IMR-90 (cell line): ENCODE measurements at regions not wholly inside any gene's neighbourhood (a gene's known extent, or its start where the extent isn't known, plus 50 kb on each side); places are given as distances from the start of the nearest gene placed in this dataset.

Experiments used
- ATAC-seq: fragments of 200-7000 bp; cut with Tn5 transposase; 2 replicates; pipeline ENCODE4 v1.9.1; 2020; ENCODE audit warnings: low read depth, mild to moderate bottlenecking, moderate library complexity
- BruUV-seq: library from RNA; stranded (reverse); fragments of 400-500 nt; replicated peaks from 2 replicates; lab custom pipeline; 2021; lab: Mats Ljungman, UMichigan
- CTCF ChIA-PET: fragments of 300-600 bp; formaldehyde crosslinking; extraction: SDS; loops from one replicate; lab custom pipeline; 2021; ENCODE audit warnings: antibody characterized with exemption; lab: Yijun Ruan, JAX
- POLR2A ChIA-PET: fragments of 300-600 bp; sonication (Branson Sonifier 250); formaldehyde crosslinking; loops from one replicate; lab custom pipeline; 2022; ENCODE audit warnings: antibody characterized with exemption; ENCODE audit not compliant: unreplicated experiment; lab: Charles Lee
- DNase-seq: peaks from one replicate; pipeline ENCODE4 v3.0.0; 2013
- H2AFZ ChIP-seq: replicated peaks from 2 replicates; pipeline ENCODE3; 2013; ENCODE audit warnings: low read length, mild to moderate bottlenecking; ENCODE audit not compliant: poor library complexity
- H2AK5ac ChIP-seq: 2 replicates; pipeline ENCODE4 v1.6.1; 2013; ENCODE audit warnings: low read depth, low read length, inconsistent platforms
- H2AK9ac ChIP-seq: replicated peaks from 2 replicates; pipeline ENCODE3; 2013; ENCODE audit warnings: mild to moderate bottlenecking, low read depth, low read length, moderate library complexity; ENCODE audit not compliant: poor library complexity
- H2BK120ac ChIP-seq: 2 replicates; pipeline ENCODE4 v1.6.1; 2013; ENCODE audit warnings: low read depth, low read length, inconsistent platforms
- H2BK15ac ChIP-seq: 3 replicates; pipeline ENCODE4 v1.6.1; 2013; ENCODE audit warnings: low read depth, low read length, inconsistent platforms
- H2BK20ac ChIP-seq: 2 replicates; pipeline ENCODE4 v1.6.1; 2013; ENCODE audit warnings: low read depth, mild to moderate bottlenecking, inconsistent platforms, low read length, moderate library complexity
- H2BK5ac ChIP-seq: 2 replicates; pipeline ENCODE4 v1.6.1; 2013; ENCODE audit warnings: mild to moderate bottlenecking, low read depth, low read length, inconsistent platforms; ENCODE audit not compliant: poor library complexity, severe bottlenecking
- H3K14ac ChIP-seq: replicated peaks from 2 replicates; pipeline ENCODE4 v1.6.1; 2013; ENCODE audit warnings: low read depth, low read length, inconsistent platforms
- H3K18ac ChIP-seq: 2 replicates; pipeline ENCODE4 v1.6.1; 2013; ENCODE audit warnings: low read depth, low read length, control low read depth
- H3K23ac ChIP-seq: 2 replicates; pipeline ENCODE4 v1.6.1; 2013; ENCODE audit warnings: low read depth, low read length, inconsistent platforms
- H3K27ac ChIP-seq: 2 replicates; pipeline ENCODE4 v1.5.1; 2013; ENCODE audit warnings: mild to moderate bottlenecking, control low read depth, low read length; ENCODE audit not compliant: insufficient read depth
- H3K27me3 ChIP-seq: 2 replicates; pipeline ENCODE4 v1.6.1; 2013; ENCODE audit warnings: low read length; ENCODE audit not compliant: control insufficient read depth, insufficient read depth
- H3K36me3 ChIP-seq: 2 replicates; pipeline ENCODE4 v1.6.1; 2013; ENCODE audit warnings: low read length, mixed read lengths; ENCODE audit not compliant: control insufficient read depth, insufficient read depth
- H3K4ac ChIP-seq: 2 replicates; pipeline ENCODE4 v1.6.1; 2013; ENCODE audit warnings: low read depth, low read length, inconsistent platforms
- H3K4me1 ChIP-seq: 2 replicates; pipeline ENCODE4 v1.6.1; 2013; ENCODE audit warnings: low read length, mixed read lengths; ENCODE audit not compliant: control insufficient read depth, insufficient read depth
- H3K4me2 ChIP-seq: 2 replicates; pipeline ENCODE4 v1.6.1; 2013; ENCODE audit warnings: low read depth, mild to moderate bottlenecking, control low read depth, low read length, moderate library complexity
- H3K4me3 ChIP-seq: 2 replicates; pipeline ENCODE4 v1.5.1; 2013; ENCODE audit warnings: low read depth, mild to moderate bottlenecking, control low read depth, low read length, moderate library complexity; ENCODE audit not compliant: insufficient read depth
- H3K56ac ChIP-seq: 2 replicates; pipeline ENCODE4 v1.6.1; 2013; ENCODE audit warnings: low read length, inconsistent platforms; ENCODE audit not compliant: insufficient read depth; ENCODE audit errors: extremely low read depth
- H3K79me1 ChIP-seq, 2 experiments: 2 replicates each; pipeline ENCODE4 v1.6.1; 2013; ENCODE audit warnings: low read length in 2 of 2, inconsistent platforms in 1 of 2, low read depth in 1 of 2
- H3K9ac ChIP-seq: 2 replicates; pipeline ENCODE4 v1.6.1; 2013; ENCODE audit warnings: low read depth, low read length, control low read depth
- H3K9me1 ChIP-seq: 2 replicates; pipeline ENCODE4 v1.6.1; 2013; ENCODE audit warnings: low read length, inconsistent platforms; ENCODE audit not compliant: insufficient read depth
- H3K9me3 ChIP-seq: 2 replicates; pipeline ENCODE4 v1.6.1; 2013; ENCODE audit warnings: low read length; ENCODE audit not compliant: control insufficient read depth, insufficient read depth
- H4K20me1 ChIP-seq: 2 replicates; pipeline ENCODE4 v1.6.1; 2013; ENCODE audit warnings: low read length, inconsistent platforms; ENCODE audit not compliant: insufficient read depth
- H4K5ac ChIP-seq: 2 replicates; pipeline ENCODE4 v1.6.1; 2013; ENCODE audit warnings: mild to moderate bottlenecking, low read depth, low read length, control low read depth
- H4K8ac ChIP-seq, 2 experiments: 2 replicates each; pipeline ENCODE4 v1.6.1; 2013; ENCODE audit warnings: low read depth in 2 of 2, low read length in 2 of 2, control low read depth in 1 of 2, inconsistent platforms in 1 of 2
- H4K91ac ChIP-seq: 2 replicates; pipeline ENCODE4 v1.6.1; 2013; ENCODE audit warnings: low read depth, low read length, inconsistent platforms; ENCODE audit not compliant: insufficient read depth
- BHLHE40 ChIP-seq: fragments of 150-350 bp; IDR thresholded peaks from 2 replicates; pipeline ENCODE4 v1.6.1; 2016; ENCODE audit warnings: mild to moderate bottlenecking, low read depth, low read length
- CHD1 ChIP-seq: IDR thresholded peaks from 2 replicates; pipeline ENCODE4 v1.6.1; 2012; ENCODE audit warnings: low read depth, low read length, improper control_type of control experiment
- FOS ChIP-seq: fragments of 150-350 bp; IDR thresholded peaks from 2 replicates; pipeline ENCODE4 v1.6.1; 2016; ENCODE audit warnings: low read depth, low read length
- RAD21 ChIP-seq: IDR thresholded peaks from 2 replicates; pipeline ENCODE4 v1.6.1; 2012; ENCODE audit warnings: low read length, improper control_type of control experiment
- RFX5 ChIP-seq: IDR thresholded peaks from 2 replicates; pipeline ENCODE4 v1.8.0; 2012; ENCODE audit warnings: low read depth, mild to moderate bottlenecking, low read length, moderate library complexity
- WGBS, 2 experiments: methylation state at CpG; one replicate each; pipeline versions ENCODE4 v1.1.5 to v1.1.7; 2013; ENCODE audit warnings: missing lambda C conversion rate in 2 of 2; ENCODE audit not compliant: insufficient read length in 1 of 2; ENCODE audit errors: extremely low coverage in 2 of 2; 5-methylcytosine and 5-hydroxymethylcytosine counted together
- dilution Hi-C: fragments of 300-500 bp; cut with HindIII; formaldehyde crosslinking; loops from one replicate; pipeline ENCODE4 v1.14.3; 2018; ENCODE audit warnings: low sequenced_read_pairs; ENCODE audit not compliant: unreplicated experiment
- in situ Hi-C: fragments of 300-500 bp; cut with MboI; formaldehyde crosslinking; loops from 3 replicates; pipeline ENCODE4 v1.14.3; 2019; ENCODE audit warnings: low sequenced_read_pairs, inconsistent platforms, mixed read lengths
- intact Hi-C: fragments of 100-400 bp; cut with micrococcal nuclease; formaldehyde crosslinking; loops from 2 replicates; pipeline ENCODE4 v1.10.0; 2022
- TF ChIP-seq, protein P1 (sequence below): fragments of 150-350 bp; IDR thresholded peaks from 2 replicates; pipeline ENCODE4 v1.6.1; 2017; ENCODE audit warnings: mild to moderate bottlenecking, antibody characterized with exemption, low read length, low read depth
- TF ChIP-seq, protein P2 (sequence below): fragments of 150-350 bp; IDR thresholded peaks from 2 replicates; pipeline ENCODE4 v1.6.1; 2016; ENCODE audit warnings: low read depth, mild to moderate bottlenecking, low read length, moderate library complexity, borderline replicate concordance
- TF ChIP-seq, protein P3 (sequence below): conservative IDR thresholded peaks from 2 replicates; pipeline ENCODE4 v1.5.1; 2012; ENCODE audit warnings: mild to moderate bottlenecking, low read depth, low read length, improper control_type of control experiment

DNA sequence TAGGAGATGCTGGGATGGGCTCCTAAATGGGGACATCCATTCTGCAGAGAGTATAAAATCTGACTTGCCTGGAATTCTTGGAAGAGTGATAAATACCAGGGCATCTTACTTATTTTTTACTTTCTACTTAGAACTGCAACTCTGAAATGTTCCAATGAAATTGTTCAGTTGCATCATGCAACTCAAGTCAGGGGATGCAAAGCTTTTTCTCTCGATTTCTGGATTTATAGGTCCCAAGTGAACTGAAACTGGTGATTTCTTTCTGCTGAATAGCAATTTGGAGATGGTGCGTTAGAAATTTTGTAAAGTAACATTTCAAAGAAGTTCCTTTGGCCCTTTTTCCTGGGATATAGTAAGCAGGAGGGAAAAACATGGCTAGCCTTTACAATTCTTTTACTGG, 238.4 kb upstream of the CD180 start (continued):
- TF ChIP-seq, protein P1, sequence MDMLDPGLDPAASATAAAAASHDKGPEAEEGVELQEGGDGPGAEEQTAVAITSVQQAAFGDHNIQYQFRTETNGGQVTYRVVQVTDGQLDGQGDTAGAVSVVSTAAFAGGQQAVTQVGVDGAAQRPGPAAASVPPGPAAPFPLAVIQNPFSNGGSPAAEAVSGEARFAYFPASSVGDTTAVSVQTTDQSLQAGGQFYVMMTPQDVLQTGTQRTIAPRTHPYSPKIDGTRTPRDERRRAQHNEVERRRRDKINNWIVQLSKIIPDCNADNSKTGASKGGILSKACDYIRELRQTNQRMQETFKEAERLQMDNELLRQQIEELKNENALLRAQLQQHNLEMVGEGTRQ: no peak
- no peak for TF ChIP-seq FOS
- no peak for TF ChIP-seq BHLHE40
- TF ChIP-seq, protein P2, sequence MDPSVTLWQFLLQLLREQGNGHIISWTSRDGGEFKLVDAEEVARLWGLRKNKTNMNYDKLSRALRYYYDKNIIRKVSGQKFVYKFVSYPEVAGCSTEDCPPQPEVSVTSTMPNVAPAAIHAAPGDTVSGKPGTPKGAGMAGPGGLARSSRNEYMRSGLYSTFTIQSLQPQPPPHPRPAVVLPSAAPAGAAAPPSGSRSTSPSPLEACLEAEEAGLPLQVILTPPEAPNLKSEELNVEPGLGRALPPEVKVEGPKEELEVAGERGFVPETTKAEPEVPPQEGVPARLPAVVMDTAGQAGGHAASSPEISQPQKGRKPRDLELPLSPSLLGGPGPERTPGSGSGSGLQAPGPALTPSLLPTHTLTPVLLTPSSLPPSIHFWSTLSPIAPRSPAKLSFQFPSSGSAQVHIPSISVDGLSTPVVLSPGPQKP: no peak

DNA sequence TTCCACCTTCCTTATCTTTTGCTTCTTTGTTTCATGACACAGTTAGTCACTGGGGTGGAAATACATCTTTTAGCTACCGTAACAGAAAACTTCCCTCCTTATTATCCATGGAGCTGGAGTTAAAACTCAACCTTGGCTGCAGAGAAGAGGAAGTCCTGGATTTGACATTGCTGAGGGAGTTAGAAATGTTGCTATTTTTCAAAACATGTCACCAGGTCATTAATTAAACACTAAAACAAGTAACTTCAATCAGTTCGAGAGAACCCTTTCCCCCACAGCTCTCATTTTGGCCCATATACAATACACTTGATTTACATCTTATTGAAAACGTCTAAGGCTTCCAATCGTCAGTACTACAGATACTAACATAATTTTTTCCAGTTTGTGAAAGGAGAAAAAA, 237.9 kb upstream of the CD180 start:
- TF ChIP-seq, protein P3, sequence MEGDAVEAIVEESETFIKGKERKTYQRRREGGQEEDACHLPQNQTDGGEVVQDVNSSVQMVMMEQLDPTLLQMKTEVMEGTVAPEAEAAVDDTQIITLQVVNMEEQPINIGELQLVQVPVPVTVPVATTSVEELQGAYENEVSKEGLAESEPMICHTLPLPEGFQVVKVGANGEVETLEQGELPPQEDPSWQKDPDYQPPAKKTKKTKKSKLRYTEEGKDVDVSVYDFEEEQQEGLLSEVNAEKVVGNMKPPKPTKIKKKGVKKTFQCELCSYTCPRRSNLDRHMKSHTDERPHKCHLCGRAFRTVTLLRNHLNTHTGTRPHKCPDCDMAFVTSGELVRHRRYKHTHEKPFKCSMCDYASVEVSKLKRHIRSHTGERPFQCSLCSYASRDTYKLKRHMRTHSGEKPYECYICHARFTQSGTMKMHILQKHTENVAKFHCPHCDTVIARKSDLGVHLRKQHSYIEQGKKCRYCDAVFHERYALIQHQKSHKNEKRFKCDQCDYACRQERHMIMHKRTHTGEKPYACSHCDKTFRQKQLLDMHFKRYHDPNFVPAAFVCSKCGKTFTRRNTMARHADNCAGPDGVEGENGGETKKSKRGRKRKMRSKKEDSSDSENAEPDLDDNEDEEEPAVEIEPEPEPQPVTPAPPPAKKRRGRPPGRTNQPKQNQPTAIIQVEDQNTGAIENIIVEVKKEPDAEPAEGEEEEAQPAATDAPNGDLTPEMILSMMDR: no peak
- TF ChIP-seq, protein P1: no peak
- TF ChIP-seq FOS (no peak), RFX5 (no peak), RAD21 (no peak), CHD1 (no peak)
- dilution Hi-C loops: no loop called here
- BruUV-seq: no TSS peak
- Histone ChIP-seq H2AK9ac (no peak overlapping the region), H2BK120ac (no peak overlapping the region), H2AFZ (no peak overlapping the region), H3K23ac (no peak overlapping the region), H3K4me3 (no peak overlapping the region), H2BK15ac (no peak overlapping the region), H3K9ac (no peak overlapping the region), H3K4ac (no peak overlapping the region), H3K56ac (no peak overlapping the region), H3K27me3 (no peaks in the 10 kb centered on the region), H3K4me1 (no peaks in the 10 kb centered on the region), H3K36me3 (no peaks in the 10 kb centered on the region), H4K20me1 (no peaks in the 10 kb centered on the region), H3K14ac (no peak overlapping the region), H4K5ac (no peak overlapping the region), H2BK20ac (no peak overlapping the region), H4K91ac (no peak overlapping the region), H3K79me1 (no peaks in the 10 kb centered on the region), H3K9me1 (no peaks in the 10 kb centered on the region), H3K9me3 (no peaks in the 10 kb centered on the region), H3K27ac (no peak overlapping the region), H3K18ac (no peak overlapping the region), H3K4me2 (no peak overlapping the region), H4K8ac (no peak overlapping the region), H2BK5ac (no peak overlapping the region), H2AK5ac (no peak overlapping the region)
- CTCF ChIA-PET: no interaction called here
- no CpG with 5 or more reads among the region's 4 CpGs for WGBS, 2 experiments
- no peak for DNase-seq
- no peak for ATAC-seq
- in situ Hi-C loops: no loop called here
- POLR2A ChIA-PET: no interaction called here
- intact Hi-C loops: no loop called here
